SK-N-MC (cell line): ENCODE measurements at regions not wholly inside any gene's neighbourhood (a gene's known extent, or its start where the extent isn't known, plus 50 kb on each side); places are given as distances from the start of the nearest gene placed in this dataset.
"Not testable (repeated sequence)": the region's sequence is repeated elsewhere in the genome, so short reads cannot be mapped to it uniquely, and the experiment has no call there.

ENCODE experiments used
- EZH2 ChIP-seq: fragments of 200-600 bp; sonication (generic); IDR thresholded peaks from one replicate; pipeline ENCODE4 v1.6.1; 2017; ENCODE audit warnings: antibody characterized with exemption
- FOXP2 ChIP-seq: optimal IDR thresholded peaks from 2 replicates; pipeline ENCODE3; 2011; ENCODE audit warnings: mild to moderate bottlenecking, moderate library complexity; ENCODE audit not compliant: insufficient read depth; ENCODE audit errors: extremely low read length, control extremely low read depth
- POLR2AphosphoS5 ChIP-seq: IDR thresholded peaks from 2 replicates; pipeline ENCODE4 v1.6.1; 2012; ENCODE audit warnings: mild to moderate bottlenecking, low read depth, low read length, borderline replicate concordance

GRCh38 chr2:87291400-87292200 is 270.0 kb upstream of the PLGLB1 start:
- not testable (repeated sequence) for TF ChIP-seq EZH2, POLR2AphosphoS5, FOXP2
